Smooth muscle cell (in vitro differentiated cells): ENCODE measurements at regions not wholly inside any gene's neighbourhood (a gene's known extent, or its start where the extent isn't known, plus 50 kb on each side); places are given as distances from the start of the nearest gene placed in this dataset.

Experiments
- DNase-seq: peaks from one replicate; lab custom pipeline; 2025; ENCODE audit not compliant: unreplicated experiment; lab: John Stamatoyannopoulos, UW
- H2AFZ ChIP-seq: fragments of 200-600 bp; sonication (generic); 2 replicates; pipeline ENCODE4 v1.6.0; 2016; ENCODE audit warnings: antibody characterized with exemption, low read depth, mild to moderate bottlenecking
- H3F3A ChIP-seq: fragments of 200-600 bp; sonication (generic); 2 replicates; pipeline ENCODE4 v1.6.0; 2017; ENCODE audit warnings: antibody characterized with exemption, low read depth
- H3K27ac ChIP-seq: fragments of 200-600 bp; sonication (generic); 2 replicates; pipeline ENCODE4 v1.5.1; 2016; ENCODE audit warnings: low read depth, mild to moderate bottlenecking
- H3K27me3 ChIP-seq: fragments of 200-600 bp; sonication (generic); 2 replicates; pipeline ENCODE4 v1.6.1; 2016; ENCODE audit warnings: low read depth, mild to moderate bottlenecking
- H3K36me3 ChIP-seq: fragments of 200-600 bp; sonication (generic); 2 replicates; pipeline ENCODE4 v1.5.1; 2016; ENCODE audit warnings: low read depth
- H3K4me1 ChIP-seq: fragments of 200-600 bp; sonication (generic); 2 replicates; pipeline ENCODE4 v1.5.1; 2016; ENCODE audit warnings: low read depth
- H3K4me2 ChIP-seq: fragments of 200-600 bp; sonication (generic); 2 replicates; pipeline ENCODE4 v1.6.0; 2016; ENCODE audit warnings: mild to moderate bottlenecking
- H3K4me3 ChIP-seq: fragments of 200-600 bp; sonication (generic); 2 replicates; pipeline ENCODE4 v1.5.1; 2016; ENCODE audit warnings: mild to moderate bottlenecking
- H3K79me2 ChIP-seq: fragments of 200-600 bp; sonication (generic); 2 replicates; pipeline ENCODE4 v1.6.0; 2016; ENCODE audit warnings: low read depth, mild to moderate bottlenecking
- H3K9ac ChIP-seq: fragments of 200-600 bp; sonication (generic); 2 replicates; pipeline ENCODE4 v1.6.0; 2016; ENCODE audit warnings: low read depth
- H3K9me3 ChIP-seq: fragments of 200-600 bp; sonication (generic); replicated peaks from 2 replicates; pipeline ENCODE4 v1.5.1; 2016; ENCODE audit warnings: low read depth
- H4K20me1 ChIP-seq: fragments of 200-600 bp; sonication (generic); 2 replicates; pipeline ENCODE4 v1.6.0; 2016; ENCODE audit warnings: low read depth
- CTCF ChIP-seq: fragments of 200-600 bp; sonication (generic); IDR thresholded peaks from 2 replicates; pipeline ENCODE4 v1.5.1; 2017; ENCODE audit warnings: borderline replicate concordance, mild to moderate bottlenecking, antibody characterized with exemption; ENCODE audit not compliant: insufficient read depth, poor library complexity, severe bottlenecking
- WGBS: methylation state at CpG from one replicate; pipeline ENCODE4 v1.1.7; 2016; ENCODE audit warnings: low lambda C conversion rate; 5-methylcytosine and 5-hydroxymethylcytosine counted together

DNA sequence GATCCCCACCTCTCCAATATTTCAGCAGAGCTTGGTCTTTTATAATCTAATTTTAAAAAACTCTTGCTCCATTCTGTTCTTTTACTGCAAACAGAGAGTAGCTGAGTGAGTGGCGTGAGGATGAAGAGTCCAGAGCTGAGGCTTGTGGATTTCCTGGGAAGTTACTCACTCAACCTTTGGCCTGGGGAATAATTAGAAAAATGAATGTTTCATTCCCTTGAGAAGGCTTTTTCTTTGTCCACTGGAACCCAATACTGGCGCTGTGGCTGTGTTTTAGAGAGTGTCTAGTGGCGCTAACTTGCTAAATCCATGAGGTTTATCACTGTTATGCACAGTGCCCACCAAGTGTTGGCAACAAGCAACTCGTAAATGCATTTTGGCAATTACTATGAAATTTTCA lies 251.5 kb downstream of the HIVEP2 start:
- no peak for TF ChIP-seq CTCF
- Histone ChIP-seq H3K9me3 (no peaks in the 10 kb centered on the region), H3K4me2 (peak overlapping the region; percentile 73), H3K79me2 (no peaks in the 10 kb centered on the region), H3K4me1 (no peaks in the 10 kb centered on the region), H3K9ac (no peak overlapping the region), H3F3A (no peaks in the 10 kb centered on the region), H3K36me3 (no peaks in the 10 kb centered on the region), H4K20me1 (no peaks in the 10 kb centered on the region), H2AFZ (peak overlapping the region; percentile 17), H3K4me3 (no peak overlapping the region), H3K27me3 (peaks cover 3% of the 10 kb centered on the region), H3K27ac (peak overlapping the region; percentile 7)
- WGBS, result 79% methylated on average over 4 of the region's 4 CpGs
- DNase-seq, result no peak

- H3K4me2 ChIP-seq, result no peak overlapping the region
- no peaks in the 10 kb centered on the region for H3K79me2 ChIP-seq
- H3K4me1 ChIP-seq, result no peaks in the 10 kb centered on the region
- no peaks in the 10 kb centered on the region for H3K36me3 ChIP-seq
- H3K9me3 ChIP-seq, result no peaks in the 10 kb centered on the region
- H3F3A ChIP-seq, result no peaks in the 10 kb centered on the region
- H3K9ac ChIP-seq, result no peak overlapping the region
- H3K27ac ChIP-seq, result peak overlapping the region; percentile 7
- TF ChIP-seq CTCF, result no peak
- H4K20me1 ChIP-seq, result no peaks in the 10 kb centered on the region
- peaks cover 3% of the 10 kb centered on the region for H3K27me3 ChIP-seq
- 84% methylated on average over 2 of the region's 2 CpGs for WGBS
- no peak for DNase-seq
- H3K4me3 ChIP-seq, result no peak overlapping the region
- H2AFZ ChIP-seq, result no peak overlapping the region
Measured at GRCh38 chr6:142694054-142694453, 250.9 kb downstream of the HIVEP2 start.

DNA sequence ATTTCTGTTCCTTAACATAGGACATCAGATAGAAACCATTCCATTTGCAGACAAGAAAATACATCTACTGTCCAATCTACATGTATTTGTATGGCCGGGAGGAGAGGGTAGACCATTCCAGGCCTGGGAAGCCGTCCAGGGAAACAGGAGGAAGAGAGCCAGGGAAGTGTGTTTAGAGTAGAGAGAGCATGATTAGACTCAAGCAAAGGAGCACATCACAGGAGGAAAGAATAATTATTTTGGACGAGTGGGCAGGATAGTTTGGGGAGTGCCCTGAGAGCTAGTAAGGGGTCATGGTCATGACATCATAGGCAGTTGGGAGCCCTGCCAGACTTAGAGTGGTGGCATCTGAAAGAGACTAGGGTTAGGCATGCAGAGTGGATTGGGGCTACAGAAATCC lies 250.0 kb downstream of the HIVEP2 start:
- Histone ChIP-seq H3K4me2 (no peak overlapping the region), H3F3A (no peaks in the 10 kb centered on the region), H2AFZ (no peak overlapping the region), H3K27ac (no peak overlapping the region), H4K20me1 (no peaks in the 10 kb centered on the region), H3K36me3 (no peaks in the 10 kb centered on the region), H3K27me3 (peaks cover 3% of the 10 kb centered on the region), H3K4me3 (no peak overlapping the region), H3K9ac (no peak overlapping the region), H3K9me3 (no peaks in the 10 kb centered on the region), H3K4me1 (no peaks in the 10 kb centered on the region), H3K79me2 (no peaks in the 10 kb centered on the region)
- WGBS, result 94% methylated on average over 3 of the region's 3 CpGs
- DNase-seq, result no peak
- TF ChIP-seq CTCF, result no peak

DNA sequence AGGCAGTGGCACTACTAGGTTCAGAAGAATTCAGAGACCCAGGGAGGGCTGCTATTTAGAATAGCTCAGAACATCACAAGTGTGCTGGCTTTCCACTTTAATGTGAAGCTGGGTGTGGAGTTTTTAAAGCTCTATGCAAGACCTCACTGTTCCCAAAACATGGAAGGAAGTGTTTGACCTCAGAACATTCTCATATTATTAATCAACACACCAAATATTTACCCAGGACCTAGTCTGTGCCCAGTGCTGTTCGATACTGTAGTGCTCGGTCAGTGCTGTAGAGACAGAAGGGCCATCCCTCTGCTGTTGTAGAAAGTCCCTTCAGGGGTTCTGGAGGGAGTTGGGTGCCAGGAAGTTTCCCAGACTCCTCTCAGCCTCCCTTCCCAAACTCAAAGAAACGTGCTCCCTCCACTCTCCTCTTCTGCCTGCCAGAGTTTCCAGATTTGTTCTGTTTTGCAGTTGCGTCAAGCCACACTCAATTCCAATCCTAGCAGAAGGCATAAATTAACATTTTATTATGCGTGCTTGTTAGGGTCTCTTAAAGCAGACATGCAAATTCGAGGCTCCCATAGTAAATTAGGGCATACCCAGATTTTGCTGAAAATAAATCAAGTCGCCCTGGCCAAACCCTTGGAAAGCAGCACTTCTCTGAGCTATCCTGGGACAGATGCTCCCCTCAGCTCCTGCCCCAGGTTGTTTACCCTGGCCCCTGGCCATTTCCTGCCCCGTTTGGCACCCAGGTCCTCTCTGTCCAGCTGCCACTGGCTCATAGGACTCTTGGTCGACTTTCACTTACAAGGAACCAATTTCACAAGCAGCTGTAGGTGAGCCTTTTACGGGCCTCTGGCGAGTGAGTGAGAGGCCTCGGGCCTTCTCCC lies 248.6 kb downstream of the HIVEP2 start:
- no peak overlapping the region for H3K9ac ChIP-seq
- no peak for DNase-seq
- no peaks in the 10 kb centered on the region for H3K79me2 ChIP-seq
- H3K36me3 ChIP-seq, result no peaks in the 10 kb centered on the region
- no peak overlapping the region for H3K4me2 ChIP-seq
- no peak overlapping the region for H2AFZ ChIP-seq
- no peak for TF ChIP-seq CTCF
- H4K20me1 ChIP-seq, result no peaks in the 10 kb centered on the region
- H3F3A ChIP-seq, result no peaks in the 10 kb centered on the region
- no peaks in the 10 kb centered on the region for H3K9me3 ChIP-seq
- H3K27me3 ChIP-seq, result peaks cover 3% of the 10 kb centered on the region
- H3K4me1 ChIP-seq, result no peaks in the 10 kb centered on the region
- 88% methylated on average over 12 of the region's 12 CpGs for WGBS
- H3K4me3 ChIP-seq, result no peak overlapping the region
- no peak overlapping the region for H3K27ac ChIP-seq
